Pancreas (tissue), 10 donors: ENCODE measurements at regions not wholly inside any gene's neighbourhood (a gene's known extent, or its start where the extent isn't known, plus 50 kb on each side); places are given as distances from the start of the nearest gene placed in this dataset.

Experiments
- ATAC-seq, 4 donors: fragments of 200-7000 bp; cut with Tn5 transposase; one replicate each; pipeline versions ENCODE4 v1.8.0 to v1.9.1; 2020; ENCODE audit warnings: mild to moderate bottlenecking in 4 of 4, moderate library complexity in 4 of 4
- DNase-seq, 6 donors: peaks; one replicate each; pipeline ENCODE4 v3.0.0-alpha.2; 2020
- FAIRE-seq: peaks from 2 replicates; lab custom pipeline; 2012; peaks lifted over from hg19 to GRCh38; lab: Jason Lieb, UNC
- H3K27ac ChIP-seq, 4 donors: fragments of 200-600 bp; sonication (generic); 1 replicate in 3 of 4; 2 replicates in 1 of 4; pipeline versions ENCODE4 v1.5.0 to v1.8.0; 2020
- H3K27me3 ChIP-seq, 4 donors: fragments of 200-600 bp; one replicate each; pipeline ENCODE4 v1.8.0; 2021
- H3K36me3 ChIP-seq, 3 donors: fragments of 200-600 bp; sonication (generic) in 1 of 3; one replicate each; pipeline versions ENCODE4 v1.5.0 to v1.8.0; 2020 to 2021
- H3K4me1 ChIP-seq, 3 donors: fragments of 200-600 bp; one replicate each; pipeline ENCODE4 v1.8.0; 2021
- H3K4me3 ChIP-seq, 4 donors: fragments of 200-600 bp; sonication (generic) in 2 of 4; one replicate each; pipeline versions ENCODE4 v1.5.0 to v1.8.0; 2020 to 2021
- H3K9me3 ChIP-seq, 4 donors: fragments of 200-600 bp; one replicate each; pipeline ENCODE4 v1.8.0; 2021
- CTCF ChIP-seq, 4 donors: fragments of 200-600 bp; sonication (generic) in 3 of 4; IDR thresholded peaks; one replicate each; pipeline versions ENCODE4 v1.5.0 to v1.8.0; 2021; ENCODE audit warnings: antibody characterized with exemption in 4 of 4
- WGBS, 2 donors: extraction: QIAGEN DNeasy Blood & Tissue Kit; methylation state at CpG; one replicate each; pipeline ENCODE4 v1.1.7; 2013; 5-methylcytosine and 5-hydroxymethylcytosine counted together
- intact Hi-C, 3 donors: fragments of 100-400 bp; cut with DNase I; formaldehyde crosslinking; loops; one replicate each; pipeline versions ENCODE4 v1.11.1 to v1.14.2; 2022
- donor health status: healthy with polysubstance abuse.
- donor health status: DM: no; HTN: no; CAD: no; lungs with moderate emphysema.
- donor health status: DM: no; HTN: no; CAD: no.
- donor health status: control.
- donor health status: control.
- donor health status: Bipolar disorder and iron deficiency.
- donor health status: DM: yes; HTN: yes; CAD: no.
- donor health status: DM: no; HTN: no; CAD: no.
- donor health status: DM: no; HTN: no; CAD: no.
- donor health status: DM: yes; HTN: yes; CAD: no.

DNA sequence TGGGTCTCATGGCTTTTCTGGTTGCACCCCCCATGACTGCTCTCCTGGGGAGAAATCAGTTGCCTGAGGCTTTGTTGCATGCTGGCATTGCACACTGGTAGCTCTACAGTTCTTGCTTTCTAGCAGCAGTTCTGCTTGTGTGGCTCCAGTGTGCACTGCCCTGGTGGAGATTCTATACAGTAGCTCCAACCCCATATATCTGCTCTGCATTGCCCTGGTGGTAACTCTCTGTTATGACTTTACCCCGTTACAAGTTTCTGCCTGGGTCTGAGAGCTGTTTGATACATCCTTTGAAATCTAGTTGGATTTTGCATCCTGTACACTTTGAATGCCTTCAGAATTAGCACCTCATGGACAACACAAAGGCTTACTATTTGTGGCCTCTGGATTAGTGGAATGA, 241.4 kb upstream of the EPHA5 start:
- H3K4me3 ChIP-seq = no peak overlapping the region
- no peaks in the 10 kb centered on the region for H3K27me3 ChIP-seq
- no peak overlapping the region for H3K27ac ChIP-seq
- 28 to 77% methylated on average over 1 of the region's 1 CpG for WGBS, 2 donors
- H3K4me1 ChIP-seq = no peaks in the 10 kb centered on the region
- H3K9me3 ChIP-seq = no peaks in the 10 kb centered on the region
- TF ChIP-seq CTCF (IDR thresholded peaks at IDR 0.05) = no peak
- H3K36me3 ChIP-seq = no peaks in the 10 kb centered on the region
- ATAC-seq (no peak), FAIRE-seq (no peak), DNase-seq (no peak)
- intact Hi-C loops = no loop called here

DNA sequence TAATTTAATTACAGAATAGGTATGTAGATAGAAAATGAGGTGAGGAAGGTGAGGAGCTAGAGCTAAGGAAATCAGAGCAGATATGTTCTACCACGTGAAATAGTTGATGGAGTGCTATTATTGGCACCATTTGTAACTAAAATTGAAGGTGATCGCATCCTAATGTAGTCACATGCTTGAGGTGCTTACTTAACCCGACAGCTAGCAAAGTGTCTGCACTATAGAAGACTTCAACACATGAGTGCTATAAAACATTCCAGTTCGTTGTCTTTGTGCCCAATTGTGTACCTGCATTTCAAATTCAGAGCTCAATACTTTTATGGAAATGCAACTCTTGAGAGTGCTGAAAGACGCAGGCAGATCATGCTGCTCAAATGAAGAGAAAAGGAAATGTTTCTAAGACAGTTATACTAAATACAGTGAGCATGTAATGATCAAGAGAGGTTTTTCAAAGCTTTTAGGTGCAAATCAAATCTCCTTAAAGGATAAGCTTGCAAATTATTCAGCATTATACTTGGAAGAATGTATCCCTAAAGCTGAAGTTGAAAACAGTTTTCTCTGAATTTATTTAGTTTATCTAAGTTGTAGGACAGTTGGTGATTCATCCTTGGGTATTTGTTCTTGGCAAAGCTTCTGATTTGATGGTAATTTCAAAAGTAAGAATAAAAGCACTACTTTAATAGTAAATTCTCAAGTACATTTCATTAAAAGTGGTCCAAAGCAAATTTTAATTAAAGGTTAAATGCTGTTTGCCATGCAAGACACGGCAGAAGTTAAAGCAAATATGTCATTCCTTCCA, 223.9 kb upstream of the EPHA5 start:
- ATAC-seq = no peak
- Histone ChIP-seq H3K4me1 (no peaks in the 10 kb centered on the region), H3K36me3 (no peaks in the 10 kb centered on the region), H3K27me3 (no peaks in the 10 kb centered on the region), H3K27ac (no peak overlapping the region), H3K4me3 (no peak overlapping the region), H3K9me3 (no peaks in the 10 kb centered on the region)
- no peak for TF ChIP-seq CTCF (IDR thresholded peaks at IDR 0.05)
- intact Hi-C loops = no loop called here
- FAIRE-seq = no peak
- 45 to 55% methylated on average over 6 of the region's 6 CpGs for WGBS, 2 donors
- no peak for DNase-seq

- H3K4me3 ChIP-seq = no peak overlapping the region
- no peak for DNase-seq
- TF ChIP-seq CTCF (IDR thresholded peaks at IDR 0.05) = no peak
- H3K36me3 ChIP-seq = no peaks in the 10 kb centered on the region
- WGBS, 2 donors = 20 to 27% methylated on average over 1 of the region's 1 CpG
- intact Hi-C loops = no loop called here
- H3K9me3 ChIP-seq = no peaks in the 10 kb centered on the region
- no peaks in the 10 kb centered on the region for H3K27me3 ChIP-seq
- FAIRE-seq = no peak
- ATAC-seq = no peak
- H3K4me1 ChIP-seq = no peaks in the 10 kb centered on the region
- no peak overlapping the region for H3K27ac ChIP-seq
These were observed 223.0 kb upstream of the EPHA5 start for GRCh38 chr4:65893271-65893670.

- Histone ChIP-seq H3K27ac (no peak overlapping the region), H3K4me1 (no peaks in the 10 kb centered on the region), H3K36me3 (no peaks in the 10 kb centered on the region), H3K9me3 (no peaks in the 10 kb centered on the region), H3K4me3 (no peak overlapping the region), H3K27me3 (no peaks in the 10 kb centered on the region)
- ATAC-seq (no peak), FAIRE-seq (no peak), DNase-seq (no peak)
- intact Hi-C loops = no loop called here
- no peak for TF ChIP-seq CTCF (IDR thresholded peaks at IDR 0.05)
- WGBS, 2 donors = 89 to 92% methylated on average over 1 of the region's 1 CpG
These were observed 210.3 kb upstream of the EPHA5 start for GRCh38 chr4:65880594-65880993.

DNA sequence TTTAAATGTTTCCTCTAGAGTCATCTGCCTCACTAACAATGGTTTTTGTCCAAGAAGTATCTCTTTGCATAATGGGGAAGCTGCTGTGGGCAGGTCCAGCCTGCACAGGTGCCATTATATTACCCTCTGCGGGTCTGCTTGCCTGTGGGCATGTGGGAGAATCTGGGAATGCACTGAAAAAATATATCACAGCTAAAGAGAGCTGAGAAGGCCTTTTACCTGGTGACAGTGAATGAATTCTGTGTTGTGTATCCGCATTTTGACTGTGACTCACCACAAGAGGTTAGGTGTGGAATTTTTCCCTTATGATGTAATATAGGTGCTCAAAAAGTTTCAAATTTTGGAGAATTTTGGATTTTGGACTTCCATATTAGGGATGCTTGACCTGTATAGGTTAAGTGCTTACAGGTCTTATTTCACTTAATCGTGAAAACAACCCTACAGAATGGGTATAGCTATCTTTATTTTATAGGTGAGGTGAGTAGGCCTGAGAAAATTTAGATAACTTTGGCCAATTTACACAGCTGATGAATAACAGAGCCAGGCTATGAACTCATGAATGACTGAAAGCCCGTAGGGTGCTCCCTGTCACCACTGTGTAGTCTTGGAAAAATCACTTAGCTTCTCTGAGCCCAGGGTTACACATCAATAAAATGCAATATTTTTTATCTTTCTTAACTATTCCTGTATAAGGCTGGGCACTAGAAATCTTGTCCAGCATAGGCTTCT, 198.0 kb upstream of the EPHA5 start:
- intact Hi-C loops = no loop called here
- FAIRE-seq = no peak
- 78 to 84% methylated on average over 4 of the region's 4 CpGs for WGBS, 2 donors
- no peak for ATAC-seq
- H3K4me3 ChIP-seq = no peak overlapping the region
- no peaks in the 10 kb centered on the region for H3K36me3 ChIP-seq
- TF ChIP-seq CTCF (IDR thresholded peaks at IDR 0.05) = no peak
- H3K9me3 ChIP-seq = no peaks in the 10 kb centered on the region
- no peak for DNase-seq
- H3K27me3 ChIP-seq = no peaks in the 10 kb centered on the region
- no peaks in the 10 kb centered on the region for H3K4me1 ChIP-seq
- no peak overlapping the region for H3K27ac ChIP-seq
